ENCODE measurements at regions not wholly inside any gene's neighbourhood (a gene's known extent, or its start where the extent isn't known, plus 50 kb on each side); places are given as distances from the start of the nearest gene placed in this dataset.

DNA sequence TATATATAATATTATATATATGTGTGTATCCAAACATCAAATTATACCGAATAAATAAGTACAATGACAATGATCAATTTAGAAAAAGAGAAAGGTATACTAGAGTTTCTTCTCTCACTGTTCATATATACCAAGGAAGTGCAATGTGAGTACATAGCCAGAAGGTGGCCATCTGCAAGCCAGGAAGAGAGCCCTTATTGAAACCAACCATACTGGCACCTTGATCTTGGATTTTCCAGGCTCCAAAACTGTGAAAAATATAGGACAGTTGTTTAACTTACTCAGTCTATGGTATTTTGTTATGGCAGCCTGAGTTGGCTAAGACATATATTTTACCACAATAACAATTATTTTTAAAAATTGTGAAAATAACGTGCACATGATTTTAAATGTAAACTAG, 1490.2 kb upstream of the SLC39A10 start:
- H3K27ac ChIP-seq (ENCODE audit: low read depth, low read length): no peak overlapping the region
- H3K4me3 ChIP-seq (ENCODE audit: low read length): no peak overlapping the region
- no CpG with 5 or more reads among the region's 2 CpGs for WGBS
- no peaks in the 10 kb centered on the region for H3K9me3 ChIP-seq (ENCODE audit: insufficient read depth, low read depth, low read length)
- H3K27me3 ChIP-seq (ENCODE audit: insufficient read depth, low read length): no peaks in the 10 kb centered on the region
- no peaks in the 10 kb centered on the region for H3K36me3 ChIP-seq (ENCODE audit: insufficient read depth, low read length)
- no peaks in the 10 kb centered on the region for H3K4me1 ChIP-seq (ENCODE audit: insufficient read depth, low read length)
- no peak overlapping the region for H3K9ac ChIP-seq (ENCODE audit: low read depth, low read length)

DNA sequence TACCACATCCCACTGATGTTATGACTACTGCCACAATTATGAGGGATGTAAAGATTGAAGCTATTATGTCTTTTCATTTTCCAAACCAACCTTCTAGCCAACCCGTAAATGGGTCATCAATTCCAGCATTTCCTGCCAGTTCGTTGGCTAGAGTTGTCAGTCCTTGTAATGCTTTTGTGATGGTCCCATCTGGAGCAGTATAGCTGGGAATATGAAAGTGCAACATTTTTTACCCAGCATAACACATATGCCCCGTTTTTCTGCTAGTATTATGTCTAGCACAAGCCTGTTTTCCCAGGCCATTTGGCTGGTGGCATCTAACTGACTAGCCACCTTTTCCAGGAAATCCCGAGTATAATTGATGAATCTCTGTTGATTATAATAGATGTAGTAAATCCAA, 1501.6 kb upstream of the SLC39A10 start:
- WGBS: 89% methylated on average over 1 of the region's 4 CpGs
- Histone ChIP-seq H3K4me3 (ENCODE audit: low read length) (no peak overlapping the region), H3K9me3 (ENCODE audit: insufficient read depth, low read depth, low read length) (peaks cover 16% of the 10 kb centered on the region), H3K4me1 (ENCODE audit: insufficient read depth, low read length) (no peaks in the 10 kb centered on the region), H3K27ac (ENCODE audit: low read depth, low read length) (no peak overlapping the region), H3K27me3 (ENCODE audit: insufficient read depth, low read length) (no peaks in the 10 kb centered on the region), H3K9ac (ENCODE audit: low read depth, low read length) (no peak overlapping the region), H3K36me3 (ENCODE audit: insufficient read depth, low read length) (no peaks in the 10 kb centered on the region)

DNA sequence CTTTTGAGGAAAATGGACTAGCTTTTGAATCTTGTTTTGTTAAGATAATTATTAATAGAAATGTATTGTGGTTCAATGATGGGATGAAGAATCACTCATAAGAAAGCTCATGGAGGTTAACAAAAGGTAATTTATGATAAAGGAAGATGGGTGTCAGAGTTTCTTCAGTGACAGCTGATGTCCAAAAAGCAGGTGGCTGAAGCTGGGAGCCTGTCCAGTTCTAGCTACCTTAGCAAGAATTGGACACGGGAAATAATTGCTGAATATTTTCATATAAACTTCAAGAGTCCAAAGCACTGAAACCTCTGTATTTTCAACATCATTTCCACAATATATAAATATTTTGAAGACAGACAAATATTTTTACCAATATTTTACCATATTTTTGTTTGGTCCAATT, 1505.8 kb upstream of the SLC39A10 start:
- no peak overlapping the region for H3K9ac ChIP-seq (ENCODE audit: low read depth, low read length)
- no peaks in the 10 kb centered on the region for H3K36me3 ChIP-seq (ENCODE audit: insufficient read depth, low read length)
- no peak overlapping the region for H3K4me3 ChIP-seq (ENCODE audit: low read length)
- 80% methylated on average over 1 of the region's 1 CpG for WGBS
- no peak overlapping the region for H3K27ac ChIP-seq (ENCODE audit: low read depth, low read length)
- H3K4me1 ChIP-seq (ENCODE audit: insufficient read depth, low read length): no peaks in the 10 kb centered on the region
- no peaks in the 10 kb centered on the region for H3K9me3 ChIP-seq (ENCODE audit: insufficient read depth, low read depth, low read length)
- no peaks in the 10 kb centered on the region for H3K27me3 ChIP-seq (ENCODE audit: insufficient read depth, low read length)

DNA sequence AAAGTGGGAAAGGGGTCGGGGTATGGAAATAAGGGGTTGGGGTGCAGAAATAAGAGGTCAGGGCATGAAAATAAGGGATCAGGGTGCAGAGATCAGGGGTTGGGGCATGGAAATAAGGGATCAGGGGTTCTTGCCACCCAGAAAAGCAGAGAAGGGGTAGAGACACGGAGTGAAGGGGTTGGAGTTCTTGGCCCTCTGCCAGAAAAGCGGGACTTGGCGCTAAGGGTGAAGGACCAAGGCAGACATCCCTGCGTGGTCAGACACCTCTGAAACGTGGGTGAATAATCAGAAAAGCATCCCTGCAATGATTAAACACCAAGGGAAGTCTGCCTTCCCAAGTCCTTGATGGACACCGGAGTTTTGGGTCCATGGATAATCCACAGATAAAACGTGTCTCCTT, 1521.6 kb upstream of the SLC39A10 start:
- no peaks in the 10 kb centered on the region for H3K27me3 ChIP-seq (ENCODE audit: insufficient read depth, low read length)
- peaks cover 7% of the 10 kb centered on the region; the same call in 1 of the 2 replicates for H3K9me3 ChIP-seq (ENCODE audit: insufficient read depth, low read depth, low read length)
- no peak overlapping the region for H3K27ac ChIP-seq (ENCODE audit: low read depth, low read length)
- H3K9ac ChIP-seq (ENCODE audit: low read depth, low read length): no peak overlapping the region
- no peak overlapping the region for H3K4me3 ChIP-seq (ENCODE audit: low read length)
- WGBS: 95% methylated on average over 8 of the region's 8 CpGs
- H3K36me3 ChIP-seq (ENCODE audit: insufficient read depth, low read length): no peaks in the 10 kb centered on the region
- H3K4me1 ChIP-seq (ENCODE audit: insufficient read depth, low read length): peaks cover 12% of the 10 kb centered on the region

DNA sequence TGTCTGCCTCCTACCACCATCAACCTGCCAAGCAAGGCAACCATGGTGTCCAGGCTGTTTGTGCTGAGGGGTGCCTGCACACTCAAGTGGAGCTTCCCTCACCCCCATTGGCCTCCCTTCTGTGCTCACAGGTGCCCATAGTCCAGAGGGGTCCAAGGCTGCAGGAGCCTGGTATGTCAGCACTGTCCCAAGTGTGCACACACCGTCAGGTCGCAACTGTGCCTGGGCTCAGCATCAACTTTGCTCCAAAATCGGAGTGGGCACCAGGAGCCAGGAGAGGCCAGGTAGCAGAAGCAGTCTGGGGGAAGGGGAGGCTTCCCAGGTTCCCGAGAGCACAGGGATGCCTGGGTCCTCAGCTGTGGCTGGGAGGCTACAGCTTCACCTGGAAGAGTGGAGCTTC, 1528.2 kb upstream of the SLC39A10 start:
- Histone ChIP-seq H3K27ac (ENCODE audit: low read depth, low read length) (no peak overlapping the region), H3K4me1 (ENCODE audit: insufficient read depth, low read length) (no peaks in the 10 kb centered on the region)

DNA sequence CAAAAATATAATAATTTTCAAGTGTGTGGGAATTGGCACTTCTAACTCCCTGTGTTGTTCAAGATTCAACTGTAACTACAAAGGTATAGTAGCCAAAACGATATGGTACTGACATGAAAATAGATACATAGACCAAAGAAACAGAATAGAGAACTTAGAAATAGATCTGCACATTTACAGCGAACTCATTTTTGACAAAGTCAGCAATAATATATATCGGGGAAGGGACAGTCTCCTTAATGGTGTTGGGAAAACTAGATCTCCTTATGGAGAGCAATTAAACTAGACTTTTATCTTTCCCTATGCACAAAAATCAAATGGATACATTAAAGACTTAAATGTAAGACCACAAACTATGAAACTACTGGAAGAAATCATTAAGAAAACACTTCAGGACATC, 1530.6 kb upstream of the SLC39A10 start:
- H3K9ac ChIP-seq (ENCODE audit: low read depth, low read length): no peak overlapping the region
- H3K9me3 ChIP-seq (ENCODE audit: insufficient read depth, low read depth, low read length): 0 out of 2 replicates have a peak, but pooled peaks cover 5% of the 10 kb centered on the region
- no peaks in the 10 kb centered on the region for H3K27me3 ChIP-seq (ENCODE audit: insufficient read depth, low read length)
- no peaks in the 10 kb centered on the region for H3K36me3 ChIP-seq (ENCODE audit: insufficient read depth, low read length)
- no peak overlapping the region for H3K4me3 ChIP-seq (ENCODE audit: low read length)
- H3K4me1 ChIP-seq (ENCODE audit: insufficient read depth, low read length): no peaks in the 10 kb centered on the region
- H3K27ac ChIP-seq (ENCODE audit: low read depth, low read length): no peak overlapping the region
- WGBS: no CpG with 5 or more reads among the region's 3 CpGs

More for the DNA sequence above, 1528.2 kb upstream of the SLC39A10 start:
- Histone ChIP-seq H3K27me3 (ENCODE audit: insufficient read depth, low read length) (no peaks in the 10 kb centered on the region), H3K36me3 (ENCODE audit: insufficient read depth, low read length) (no peaks in the 10 kb centered on the region), H3K4me3 (ENCODE audit: low read length) (no peak overlapping the region), H3K9ac (ENCODE audit: low read depth, low read length) (no peak overlapping the region), H3K9me3 (ENCODE audit: insufficient read depth, low read depth, low read length) (0 out of 2 replicates have a peak, but pooled peaks cover 5% of the 10 kb centered on the region)
- 92% methylated on average over 4 of the region's 4 CpGs for whole genome bisulfite sequencing

DNA sequence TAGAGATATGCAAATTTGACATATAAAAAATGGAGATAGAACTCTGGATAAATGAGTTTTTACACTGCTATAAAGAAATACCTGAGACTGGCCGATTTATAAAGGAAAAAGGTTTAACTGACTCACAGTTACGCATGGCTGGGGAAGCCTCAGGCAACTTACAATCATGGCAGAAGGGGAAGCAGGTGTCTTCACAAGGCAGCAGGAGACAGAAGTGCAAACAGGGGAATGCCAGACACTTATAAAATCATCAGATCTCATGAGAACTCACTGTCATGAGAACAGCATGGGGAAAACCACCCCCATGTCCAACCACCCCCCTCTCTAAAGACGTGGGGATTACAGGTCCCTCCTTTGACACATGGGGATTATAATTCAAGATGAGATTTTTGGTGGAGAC, 1540.2 kb upstream of the SLC39A10 start:
- 84% methylated on average over 2 of the region's 3 CpGs for WGBS
- no peaks in the 10 kb centered on the region for H3K27me3 ChIP-seq (ENCODE audit: insufficient read depth, low read length)
- no peaks in the 10 kb centered on the region for H3K36me3 ChIP-seq (ENCODE audit: insufficient read depth, low read length)
- no peaks in the 10 kb centered on the region for H3K9me3 ChIP-seq (ENCODE audit: insufficient read depth, low read depth, low read length)
- H3K9ac ChIP-seq (ENCODE audit: low read depth, low read length): no peak overlapping the region
- peaks cover 7% of the 10 kb centered on the region; the same call in 1 of the 2 replicates for H3K4me1 ChIP-seq (ENCODE audit: insufficient read depth, low read length)
- no peak overlapping the region for H3K4me3 ChIP-seq (ENCODE audit: low read length)
- H3K27ac ChIP-seq (ENCODE audit: low read depth, low read length): no peak overlapping the region

DNA sequence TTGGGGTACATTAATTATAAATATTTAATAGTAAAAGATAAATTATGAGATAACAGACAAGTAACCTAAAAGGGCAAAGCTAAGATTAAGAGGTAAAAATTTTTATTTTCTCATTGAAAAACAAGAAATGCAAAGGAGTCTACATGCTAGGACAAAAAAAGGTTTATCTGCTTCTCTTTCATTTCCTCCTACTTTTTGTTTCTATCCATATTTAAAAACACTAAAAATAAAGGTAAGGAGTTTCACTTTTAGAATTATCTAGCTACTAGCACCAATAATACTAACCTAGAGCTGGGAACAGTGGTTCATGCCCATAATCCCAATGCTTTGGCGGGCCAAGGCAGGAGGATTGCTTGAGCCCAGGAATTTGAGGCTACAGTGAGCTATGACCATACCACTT, 1551.7 kb upstream of the SLC39A10 start:
- no peaks in the 10 kb centered on the region for H3K36me3 ChIP-seq (ENCODE audit: insufficient read depth, low read length)
- 92% methylated on average over 1 of the region's 1 CpG for WGBS
- no peak overlapping the region for H3K4me3 ChIP-seq (ENCODE audit: low read length)
- no peaks in the 10 kb centered on the region for H3K4me1 ChIP-seq (ENCODE audit: insufficient read depth, low read length)
- no peak overlapping the region for H3K27ac ChIP-seq (ENCODE audit: low read depth, low read length)
- no peak overlapping the region for H3K9ac ChIP-seq (ENCODE audit: low read depth, low read length)
- H3K9me3 ChIP-seq (ENCODE audit: insufficient read depth, low read depth, low read length): no peaks in the 10 kb centered on the region
- H3K27me3 ChIP-seq (ENCODE audit: insufficient read depth, low read length): no peaks in the 10 kb centered on the region

DNA sequence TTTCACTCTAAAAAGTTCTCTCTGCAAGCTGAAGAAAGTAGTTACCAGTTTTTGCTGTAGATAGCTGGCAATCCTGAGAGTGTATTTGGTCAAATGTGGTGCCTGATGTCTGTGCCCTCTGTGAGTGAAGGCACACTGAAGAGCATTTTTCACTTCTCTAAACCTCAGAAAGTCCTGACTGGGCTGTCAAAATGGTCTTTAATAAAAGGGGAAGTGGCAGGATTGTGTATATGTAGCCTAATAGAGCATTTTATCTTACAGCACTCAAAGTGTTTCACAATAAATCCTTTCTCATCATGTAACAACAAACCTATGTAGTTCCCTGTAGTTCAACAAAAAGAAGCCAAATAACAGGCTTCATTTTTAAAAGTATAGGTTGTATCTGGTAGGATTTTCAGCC, 1552.3 kb upstream of the SLC39A10 start:
- Histone ChIP-seq H3K9ac (ENCODE audit: low read depth, low read length) (no peak overlapping the region), H3K4me3 (ENCODE audit: low read length) (no peak overlapping the region), H3K27ac (ENCODE audit: low read depth, low read length) (no peak overlapping the region)

DNA sequence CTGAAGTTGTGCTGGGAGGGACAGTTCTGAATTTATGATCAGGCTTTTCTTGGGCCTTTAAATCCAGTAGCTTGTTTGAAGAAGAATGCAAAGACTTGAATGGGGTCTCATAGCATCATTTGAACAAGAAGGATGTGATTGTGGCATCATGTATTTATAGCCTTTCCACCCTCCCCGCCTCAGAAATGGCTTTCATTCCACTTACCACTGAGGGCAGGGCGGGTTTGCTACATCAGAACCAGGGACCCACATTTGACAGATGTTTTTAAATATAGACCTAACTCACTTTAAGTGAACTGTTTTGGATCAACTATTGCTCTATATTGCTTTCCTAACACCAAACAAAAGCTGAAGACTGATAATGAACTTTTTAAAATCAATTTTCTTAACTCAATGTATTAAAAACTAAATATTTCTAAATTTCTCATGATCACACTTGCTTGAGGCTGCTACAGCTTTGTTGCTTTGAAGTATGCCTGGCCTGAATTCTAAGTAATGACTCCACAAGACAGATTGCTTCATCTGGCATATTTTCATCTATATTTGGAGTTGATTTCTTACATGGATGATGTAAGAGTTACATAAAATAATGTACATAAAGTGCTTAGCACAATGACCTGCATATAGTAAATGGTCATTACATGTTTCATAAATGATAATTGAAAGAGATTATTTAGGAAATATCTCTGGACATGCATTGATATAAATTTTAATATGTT, 1552.9 kb upstream of the SLC39A10 start:
- Histone ChIP-seq H3K4me1 (ENCODE audit: insufficient read depth, low read length) (no peaks in the 10 kb centered on the region), H3K9ac (ENCODE audit: low read depth, low read length) (no peak overlapping the region), H3K27ac (ENCODE audit: low read depth, low read length) (no peak overlapping the region), H3K4me3 (ENCODE audit: low read length) (no peak overlapping the region), H3K27me3 (ENCODE audit: insufficient read depth, low read length) (no peaks in the 10 kb centered on the region), H3K36me3 (ENCODE audit: insufficient read depth, low read length) (no peaks in the 10 kb centered on the region), H3K9me3 (ENCODE audit: insufficient read depth, low read depth, low read length) (no peaks in the 10 kb centered on the region)
- 91% methylated on average over 2 of the region's 2 CpGs for WGBS

More for the DNA sequence above, 1552.3 kb upstream of the SLC39A10 start:
- no peaks in the 10 kb centered on the region for H3K9me3 ChIP-seq (ENCODE audit: insufficient read depth, low read depth, low read length)
- H3K27me3 ChIP-seq (ENCODE audit: insufficient read depth, low read length): no peaks in the 10 kb centered on the region
- no peaks in the 10 kb centered on the region for H3K36me3 ChIP-seq (ENCODE audit: insufficient read depth, low read length)
- no peaks in the 10 kb centered on the region for H3K4me1 ChIP-seq (ENCODE audit: insufficient read depth, low read length)

DNA sequence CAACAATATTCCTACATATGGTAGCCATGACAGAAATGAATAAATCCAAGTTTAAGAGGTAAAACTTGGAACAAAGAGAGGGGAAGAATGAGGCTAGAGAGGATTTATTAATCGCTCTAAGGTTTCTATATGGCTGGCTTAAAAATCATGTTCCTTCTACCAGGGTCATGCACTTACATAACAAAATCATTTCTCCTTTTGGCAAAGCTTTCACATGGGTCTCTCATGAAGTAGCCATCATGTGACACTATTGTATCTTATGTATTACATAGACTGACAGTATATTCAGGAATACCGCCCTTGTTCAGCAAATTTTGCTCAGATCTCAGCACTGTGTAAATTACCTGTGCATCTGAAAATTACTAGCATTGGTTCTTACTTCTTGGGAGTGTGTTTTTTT, 1554.5 kb upstream of the SLC39A10 start:
- Histone ChIP-seq H3K9me3 (ENCODE audit: insufficient read depth, low read depth, low read length) (no peaks in the 10 kb centered on the region), H3K27ac (ENCODE audit: low read depth, low read length) (no peak overlapping the region), H3K4me3 (ENCODE audit: low read length) (no peak overlapping the region), H3K4me1 (ENCODE audit: insufficient read depth, low read length) (no peaks in the 10 kb centered on the region), H3K36me3 (ENCODE audit: insufficient read depth, low read length) (no peaks in the 10 kb centered on the region), H3K9ac (ENCODE audit: low read depth, low read length) (no peak overlapping the region), H3K27me3 (ENCODE audit: insufficient read depth, low read length) (no peaks in the 10 kb centered on the region)
- WGBS: 86% methylated on average over 2 of the region's 2 CpGs

DNA sequence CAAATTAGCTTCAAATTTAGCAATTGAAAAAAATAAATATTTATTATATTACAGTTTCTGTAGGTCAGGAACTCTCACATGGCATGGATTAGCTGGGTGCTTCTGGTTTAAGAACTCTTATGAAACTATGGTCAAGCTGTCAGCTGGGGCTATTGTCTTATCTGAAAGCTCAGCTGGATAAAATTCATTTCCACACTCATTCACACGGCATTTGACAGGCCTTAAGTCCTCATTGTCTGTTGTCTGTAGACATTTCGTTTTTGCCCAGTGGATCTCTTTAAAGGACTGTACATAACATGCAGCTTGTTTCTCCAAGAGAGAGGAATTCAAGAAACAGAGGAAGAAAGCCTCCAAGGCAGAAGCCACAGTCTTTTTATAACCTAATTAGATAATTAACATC, 1556.8 kb upstream of the SLC39A10 start:
- H3K4me3 ChIP-seq (ENCODE audit: low read length): no peak overlapping the region
- no peak overlapping the region for H3K27ac ChIP-seq (ENCODE audit: low read depth, low read length)
- H3K4me1 ChIP-seq (ENCODE audit: insufficient read depth, low read length): no peaks in the 10 kb centered on the region
- no peak overlapping the region for H3K9ac ChIP-seq (ENCODE audit: low read depth, low read length)
- no peaks in the 10 kb centered on the region for H3K27me3 ChIP-seq (ENCODE audit: insufficient read depth, low read length)
- H3K36me3 ChIP-seq (ENCODE audit: insufficient read depth, low read length): no peaks in the 10 kb centered on the region
- WGBS: 85% methylated on average over 2 of the region's 2 CpGs
- H3K9me3 ChIP-seq (ENCODE audit: insufficient read depth, low read depth, low read length): no peaks in the 10 kb centered on the region
